ENCODE measurements at regions not wholly inside any gene's neighbourhood (a gene's known extent, or its start where the extent isn't known, plus 50 kb on each side); places are given as distances from the start of the nearest gene placed in this dataset.

DNA sequence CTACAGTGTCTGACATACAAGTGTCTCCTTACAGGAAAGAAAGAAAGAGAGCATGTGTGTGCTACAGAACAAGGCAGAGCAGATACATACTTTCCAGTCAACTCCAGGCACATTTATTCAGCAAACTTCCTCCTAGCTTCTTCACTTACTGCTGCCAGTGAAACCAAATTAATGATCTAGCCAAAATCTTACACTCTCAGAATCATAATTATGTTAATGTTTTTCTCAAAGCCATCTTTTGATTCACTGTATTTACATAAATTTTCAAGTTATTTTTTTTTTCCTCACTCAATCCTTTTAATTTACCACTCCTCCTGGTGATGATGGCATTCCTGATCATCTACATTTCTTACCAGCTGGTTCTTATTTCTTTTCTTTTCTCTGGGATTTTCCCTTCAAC, 326.7 kb downstream of the IGSF11 start:
- no peaks in the 10 kb centered on the region for H3K9me3 Mint-ChIP-seq (ENCODE audit: unreplicated experiment)
- no peak overlapping the region for H3K4me3 Mint-ChIP-seq (ENCODE audit: unreplicated experiment)
- no peaks in the 10 kb centered on the region for H3K4me1 Mint-ChIP-seq (ENCODE audit: unreplicated experiment)
- H3K27ac Mint-ChIP-seq (ENCODE audit: unreplicated experiment): no peak overlapping the region
- DNase-seq (ENCODE audit: low spot score): no peak
- peaks cover 2% of the 10 kb centered on the region for H3K27me3 Mint-ChIP-seq (ENCODE audit: unreplicated experiment)
- no peaks in the 10 kb centered on the region for H3K36me3 Mint-ChIP-seq (ENCODE audit: low read depth, unreplicated experiment)
- TF ChIP-seq, protein P1, sequence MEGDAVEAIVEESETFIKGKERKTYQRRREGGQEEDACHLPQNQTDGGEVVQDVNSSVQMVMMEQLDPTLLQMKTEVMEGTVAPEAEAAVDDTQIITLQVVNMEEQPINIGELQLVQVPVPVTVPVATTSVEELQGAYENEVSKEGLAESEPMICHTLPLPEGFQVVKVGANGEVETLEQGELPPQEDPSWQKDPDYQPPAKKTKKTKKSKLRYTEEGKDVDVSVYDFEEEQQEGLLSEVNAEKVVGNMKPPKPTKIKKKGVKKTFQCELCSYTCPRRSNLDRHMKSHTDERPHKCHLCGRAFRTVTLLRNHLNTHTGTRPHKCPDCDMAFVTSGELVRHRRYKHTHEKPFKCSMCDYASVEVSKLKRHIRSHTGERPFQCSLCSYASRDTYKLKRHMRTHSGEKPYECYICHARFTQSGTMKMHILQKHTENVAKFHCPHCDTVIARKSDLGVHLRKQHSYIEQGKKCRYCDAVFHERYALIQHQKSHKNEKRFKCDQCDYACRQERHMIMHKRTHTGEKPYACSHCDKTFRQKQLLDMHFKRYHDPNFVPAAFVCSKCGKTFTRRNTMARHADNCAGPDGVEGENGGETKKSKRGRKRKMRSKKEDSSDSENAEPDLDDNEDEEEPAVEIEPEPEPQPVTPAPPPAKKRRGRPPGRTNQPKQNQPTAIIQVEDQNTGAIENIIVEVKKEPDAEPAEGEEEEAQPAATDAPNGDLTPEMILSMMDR (IDR thresholded peaks at IDR 0.05; ENCODE audit: unreplicated experiment): no peak

DNA sequence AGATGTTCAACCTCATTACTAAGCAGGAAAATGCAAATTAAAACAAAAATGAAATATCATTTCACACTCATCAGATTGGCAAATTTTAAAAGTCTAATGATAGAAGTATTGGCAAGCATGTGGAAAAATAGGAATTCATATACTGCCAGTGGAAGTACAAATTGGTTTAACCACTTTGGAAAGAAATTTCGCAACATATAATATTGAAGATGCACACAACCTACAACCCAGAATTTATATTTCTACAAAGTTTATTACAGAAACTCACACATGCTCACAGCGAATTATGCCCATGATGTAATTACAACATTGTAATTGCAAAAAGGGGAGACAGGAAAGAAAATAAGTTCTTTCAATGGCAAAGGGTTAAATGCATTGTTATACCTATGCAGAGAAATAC, 324.1 kb downstream of the IGSF11 start:
- no peak overlapping the region for H3K27ac Mint-ChIP-seq (ENCODE audit: unreplicated experiment)
- TF ChIP-seq, protein P1 (IDR thresholded peaks at IDR 0.05; ENCODE audit: unreplicated experiment): no peak
- no peak overlapping the region for H3K4me3 Mint-ChIP-seq (ENCODE audit: unreplicated experiment)
- DNase-seq (ENCODE audit: low spot score): no peak
- H3K27me3 Mint-ChIP-seq (ENCODE audit: unreplicated experiment): no peaks in the 10 kb centered on the region
- H3K9me3 Mint-ChIP-seq (ENCODE audit: unreplicated experiment): no peaks in the 10 kb centered on the region
- no peaks in the 10 kb centered on the region for H3K36me3 Mint-ChIP-seq (ENCODE audit: low read depth, unreplicated experiment)
- no peaks in the 10 kb centered on the region for H3K4me1 Mint-ChIP-seq (ENCODE audit: unreplicated experiment)

DNA sequence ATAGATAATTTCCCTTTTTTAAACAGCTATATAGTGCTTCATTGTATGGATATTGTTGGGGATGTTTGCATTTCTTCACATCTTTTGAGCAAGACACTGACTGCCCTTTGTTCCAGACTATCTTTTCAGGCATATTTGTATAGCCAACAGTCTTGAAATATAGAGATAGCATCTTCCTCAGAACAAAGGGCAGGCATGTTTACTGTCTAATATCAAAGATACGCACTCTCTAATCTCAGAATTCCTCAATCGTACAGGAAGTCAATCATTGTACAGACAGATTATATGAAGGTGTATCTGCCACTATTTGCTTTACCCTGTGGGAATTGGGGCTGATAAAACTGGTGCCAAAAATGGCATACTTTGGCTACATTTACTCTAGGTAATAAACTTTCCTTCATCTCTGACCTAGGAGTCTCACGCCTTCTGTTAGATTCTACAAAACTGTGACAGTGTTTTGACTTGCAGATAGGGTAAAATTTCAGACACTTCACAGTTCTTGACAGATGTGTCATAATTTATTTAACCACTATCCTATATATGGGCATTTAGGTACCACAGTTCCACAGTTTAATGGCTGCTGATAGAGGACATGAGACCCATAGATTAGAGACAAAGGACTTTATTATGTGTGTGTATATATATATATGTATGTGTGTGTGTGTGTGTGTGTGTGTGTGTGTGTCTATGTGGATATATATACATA, 321.0 kb downstream of the IGSF11 start:
- no peaks in the 10 kb centered on the region for H3K9me3 Mint-ChIP-seq (ENCODE audit: unreplicated experiment)
- no peak overlapping the region for H3K27ac Mint-ChIP-seq (ENCODE audit: unreplicated experiment)
- H3K4me1 Mint-ChIP-seq (ENCODE audit: unreplicated experiment): no peaks in the 10 kb centered on the region
- no peak for DNase-seq (ENCODE audit: low spot score)
- H3K27me3 Mint-ChIP-seq (ENCODE audit: unreplicated experiment): no peaks in the 10 kb centered on the region
- TF ChIP-seq, protein P1 (IDR thresholded peaks at IDR 0.05; ENCODE audit: unreplicated experiment): no peak
- H3K36me3 Mint-ChIP-seq (ENCODE audit: low read depth, unreplicated experiment): no peaks in the 10 kb centered on the region
- no peak overlapping the region for H3K4me3 Mint-ChIP-seq (ENCODE audit: unreplicated experiment)

GRCh38 chr3:118714800-118715199, 319.8 kb downstream of the IGSF11 start:
- H3K4me1 Mint-ChIP-seq (ENCODE audit: unreplicated experiment): no peaks in the 10 kb centered on the region
- H3K27me3 Mint-ChIP-seq (ENCODE audit: unreplicated experiment): no peaks in the 10 kb centered on the region
- H3K36me3 Mint-ChIP-seq (ENCODE audit: low read depth, unreplicated experiment): peaks cover 5% of the 10 kb centered on the region
- H3K4me3 Mint-ChIP-seq (ENCODE audit: unreplicated experiment): no peak overlapping the region
- no peak overlapping the region for H3K27ac Mint-ChIP-seq (ENCODE audit: unreplicated experiment)
- TF ChIP-seq, protein P1 (IDR thresholded peaks at IDR 0.05; ENCODE audit: unreplicated experiment): no peak
- no peaks in the 10 kb centered on the region for H3K9me3 Mint-ChIP-seq (ENCODE audit: unreplicated experiment)
- no peak for DNase-seq (ENCODE audit: low spot score)

- no peaks in the 10 kb centered on the region for H3K9me3 Mint-ChIP-seq (ENCODE audit: unreplicated experiment)
- no peak overlapping the region for H3K4me3 Mint-ChIP-seq (ENCODE audit: unreplicated experiment)
- TF ChIP-seq, protein P1 (IDR thresholded peaks at IDR 0.05; ENCODE audit: unreplicated experiment): no peak
- no peak for DNase-seq (ENCODE audit: low spot score)
- no peak overlapping the region for H3K27ac Mint-ChIP-seq (ENCODE audit: unreplicated experiment)
- no peaks in the 10 kb centered on the region for H3K36me3 Mint-ChIP-seq (ENCODE audit: low read depth, unreplicated experiment)
- peaks cover 3% of the 10 kb centered on the region for H3K4me1 Mint-ChIP-seq (ENCODE audit: unreplicated experiment)
- no peaks in the 10 kb centered on the region for H3K27me3 Mint-ChIP-seq (ENCODE audit: unreplicated experiment)
Measured at GRCh38 chr3:118729546-118729945, 305.1 kb downstream of the IGSF11 start.
